NB4 (cell line): ENCODE measurements at regions not wholly inside any gene's neighbourhood (a gene's known extent, or its start where the extent isn't known, plus 50 kb on each side); places are given as distances from the start of the nearest gene placed in this dataset.

Experiments
- DNase-seq: peaks from one replicate; pipeline ENCODE4 v3.0.0; 2010; ENCODE audit warnings: low read depth
- H3K4me3 ChIP-seq: one replicate; pipeline ENCODE4 v1.5.1; 2011; ENCODE audit warnings: mild to moderate bottlenecking, low read depth, low read length, moderate library complexity
- MYC ChIP-seq: IDR thresholded peaks from 2 replicates; pipeline ENCODE4 v1.6.1; 2011; ENCODE audit warnings: low read depth, low read length
- POLR2A ChIP-seq: IDR thresholded peaks from 2 replicates; pipeline ENCODE4 v1.6.1; 2011; ENCODE audit warnings: mild to moderate bottlenecking; ENCODE audit not compliant: insufficient read length; ENCODE audit errors: extremely low read depth
- TF ChIP-seq, protein P1 (sequence below): IDR thresholded peaks from one replicate; pipeline ENCODE4 v1.5.1; 2012; ENCODE audit warnings: low read depth, low read length
- TF ChIP-seq, protein P2 (sequence below): IDR thresholded peaks from 2 replicates; pipeline ENCODE4 v1.6.1; 2011; ENCODE audit warnings: low read depth, low read length

DNA sequence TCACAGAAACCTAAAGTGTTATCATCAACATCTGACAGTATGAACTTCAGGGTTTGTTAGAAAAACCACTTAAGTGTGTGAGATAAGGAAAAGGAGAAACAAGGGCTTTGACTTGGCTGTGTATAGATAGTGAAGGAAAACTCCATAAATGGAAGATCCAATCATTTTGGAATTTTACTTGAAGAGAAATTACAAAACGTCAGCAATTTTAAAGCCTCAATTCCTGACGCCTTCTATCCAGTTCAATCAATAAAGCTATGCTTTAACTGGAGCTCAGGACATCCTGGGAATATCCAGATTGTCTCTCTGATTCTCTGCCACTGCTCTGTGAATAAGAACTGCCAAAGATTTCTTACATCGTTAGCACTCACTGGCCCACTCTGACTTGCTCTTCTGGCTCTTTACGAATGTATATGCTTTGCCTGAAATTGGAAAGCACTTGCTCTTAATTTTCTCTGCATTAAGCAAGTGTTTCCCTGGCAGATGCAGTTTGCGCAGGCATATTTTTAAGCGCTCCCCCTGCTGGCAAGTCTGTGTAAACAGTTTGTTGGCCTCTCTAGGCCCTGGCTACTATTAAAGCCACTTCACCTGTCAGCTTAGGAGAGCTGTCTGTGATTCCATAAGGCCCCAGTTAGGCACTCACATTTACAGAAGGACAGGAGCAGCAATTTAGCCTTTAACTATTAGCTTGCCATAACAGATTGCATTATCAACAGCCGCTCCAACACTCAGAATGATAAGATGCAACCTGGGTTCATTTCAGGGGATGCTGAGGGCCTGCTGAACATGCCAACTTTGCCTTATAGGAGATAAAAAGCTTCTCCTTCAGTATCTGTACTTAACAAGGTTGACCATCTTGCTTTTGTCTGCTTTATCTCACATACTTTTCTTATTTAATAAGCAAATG lies 251.4 kb upstream of the DDX53 start:
- TF ChIP-seq, protein P1, sequence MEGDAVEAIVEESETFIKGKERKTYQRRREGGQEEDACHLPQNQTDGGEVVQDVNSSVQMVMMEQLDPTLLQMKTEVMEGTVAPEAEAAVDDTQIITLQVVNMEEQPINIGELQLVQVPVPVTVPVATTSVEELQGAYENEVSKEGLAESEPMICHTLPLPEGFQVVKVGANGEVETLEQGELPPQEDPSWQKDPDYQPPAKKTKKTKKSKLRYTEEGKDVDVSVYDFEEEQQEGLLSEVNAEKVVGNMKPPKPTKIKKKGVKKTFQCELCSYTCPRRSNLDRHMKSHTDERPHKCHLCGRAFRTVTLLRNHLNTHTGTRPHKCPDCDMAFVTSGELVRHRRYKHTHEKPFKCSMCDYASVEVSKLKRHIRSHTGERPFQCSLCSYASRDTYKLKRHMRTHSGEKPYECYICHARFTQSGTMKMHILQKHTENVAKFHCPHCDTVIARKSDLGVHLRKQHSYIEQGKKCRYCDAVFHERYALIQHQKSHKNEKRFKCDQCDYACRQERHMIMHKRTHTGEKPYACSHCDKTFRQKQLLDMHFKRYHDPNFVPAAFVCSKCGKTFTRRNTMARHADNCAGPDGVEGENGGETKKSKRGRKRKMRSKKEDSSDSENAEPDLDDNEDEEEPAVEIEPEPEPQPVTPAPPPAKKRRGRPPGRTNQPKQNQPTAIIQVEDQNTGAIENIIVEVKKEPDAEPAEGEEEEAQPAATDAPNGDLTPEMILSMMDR = peak; percentile 59
- no peak for TF ChIP-seq MYC
- H3K4me3 ChIP-seq = no peak overlapping the region
- peak; percentile 46 for DNase-seq

DNA sequence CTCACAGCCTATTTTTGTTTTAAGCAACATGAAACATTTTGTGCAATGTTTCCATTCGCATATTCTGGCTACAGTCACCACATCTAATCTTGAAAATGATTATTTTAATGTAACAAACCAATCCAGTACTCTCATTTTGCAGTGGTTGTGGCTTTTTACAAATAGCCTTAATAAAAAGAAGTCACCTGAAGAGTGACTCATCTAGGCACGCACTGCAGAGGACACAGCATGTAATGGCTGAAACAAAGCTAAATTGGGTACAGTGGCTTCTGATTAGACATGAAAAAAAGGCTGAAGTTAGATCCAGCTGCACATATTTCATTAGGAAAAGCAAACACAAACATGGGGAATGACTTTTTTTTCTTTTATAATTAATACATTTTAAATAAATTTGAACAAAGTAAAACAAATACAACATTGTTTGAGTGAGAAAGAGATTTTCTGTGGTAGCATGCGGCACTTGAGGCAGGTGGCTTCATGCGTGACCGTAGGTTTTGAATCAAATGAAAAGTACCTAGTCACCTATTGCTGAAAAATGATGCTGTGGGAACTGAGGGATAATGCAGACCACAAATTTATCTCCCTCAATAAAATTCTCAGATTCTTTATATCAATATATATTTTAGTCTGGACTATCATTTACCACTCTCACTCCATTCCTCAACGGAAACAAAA lies 240.8 kb upstream of the DDX53 start:
- TF ChIP-seq, protein P1 = no peak
- TF ChIP-seq, protein P2, sequence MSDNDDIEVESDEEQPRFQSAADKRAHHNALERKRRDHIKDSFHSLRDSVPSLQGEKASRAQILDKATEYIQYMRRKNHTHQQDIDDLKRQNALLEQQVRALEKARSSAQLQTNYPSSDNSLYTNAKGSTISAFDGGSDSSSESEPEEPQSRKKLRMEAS = no peak
- no peak for TF ChIP-seq MYC
- TF ChIP-seq POLR2A = no peak
- DNase-seq = no peak
- H3K4me3 ChIP-seq = no peak overlapping the region

DNA sequence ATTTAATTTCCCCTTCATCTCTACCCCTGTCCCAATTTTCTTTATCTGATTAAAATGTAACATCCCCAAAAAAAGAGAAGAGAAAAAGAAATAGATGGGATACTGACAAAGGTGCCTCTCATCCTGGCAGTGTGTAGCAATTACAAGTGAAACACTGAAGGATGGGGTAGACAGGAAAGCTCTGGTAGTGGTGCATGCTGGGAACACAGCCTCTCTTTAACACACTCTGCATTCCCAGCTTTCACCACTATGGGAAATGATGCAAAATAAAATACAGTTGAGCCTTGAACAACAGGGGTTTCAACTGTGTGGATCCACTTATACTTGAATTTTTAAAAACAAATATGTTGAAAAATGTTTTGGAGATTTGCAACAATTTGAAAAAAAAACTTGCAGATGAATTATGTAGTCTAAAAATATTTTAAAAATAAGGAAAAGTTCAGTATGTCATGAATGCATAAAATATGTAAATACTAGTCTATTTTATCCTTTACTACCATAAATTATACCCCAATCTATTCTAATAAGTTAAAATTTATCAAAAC lies 239.2 kb upstream of the DDX53 start:
- TF ChIP-seq POLR2A (no peak), MYC (no peak)
- TF ChIP-seq, protein P2 = no peak
- TF ChIP-seq, protein P1 = no peak
- DNase-seq = no peak

DNA sequence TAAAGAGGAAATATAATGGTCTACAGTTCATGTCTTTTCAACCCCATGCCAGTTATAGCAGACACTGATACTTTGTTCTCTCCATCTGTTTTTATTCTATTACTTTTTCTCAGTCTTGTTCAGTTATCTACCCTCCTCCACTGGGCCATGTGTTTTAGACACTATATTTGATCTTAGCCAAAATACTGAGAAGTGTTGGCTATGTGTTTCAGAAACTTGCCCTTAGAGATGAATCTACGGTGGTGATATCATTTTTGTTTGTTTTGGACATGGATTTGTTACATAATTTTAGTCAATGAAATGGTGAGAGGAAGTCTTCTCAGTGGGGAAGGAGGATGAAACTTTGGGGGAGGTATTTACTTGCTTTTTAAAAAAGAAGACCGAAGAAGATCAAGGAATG lies 211.5 kb upstream of the DDX53 start:
- TF ChIP-seq, protein P2 = no peak
- TF ChIP-seq POLR2A (no peak), MYC (no peak)
- TF ChIP-seq, protein P1 = no peak
- no peak overlapping the region for H3K4me3 ChIP-seq
- DNase-seq = no peak

More for the DNA sequence above, 239.2 kb upstream of the DDX53 start:
- H3K4me3 ChIP-seq = no peak overlapping the region

DNA sequence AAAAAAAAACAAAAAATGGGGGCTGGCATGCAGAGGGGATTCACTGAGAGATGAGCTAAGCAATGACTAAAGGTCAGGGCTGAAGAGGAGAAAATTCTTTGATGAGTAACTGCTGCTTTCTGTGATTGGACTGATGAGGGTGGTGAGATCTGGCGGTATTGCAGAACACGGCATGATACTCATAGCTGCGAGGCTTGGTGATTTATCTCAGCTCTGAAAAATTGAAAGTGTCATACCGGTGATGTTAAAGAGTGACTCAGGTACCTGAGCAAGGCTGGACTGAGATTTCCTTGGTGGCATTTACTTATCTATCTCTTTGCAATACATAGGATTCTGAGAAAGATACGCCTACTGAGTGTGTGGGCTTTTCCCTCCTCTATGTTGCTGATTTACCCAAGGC lies 204.1 kb upstream of the DDX53 start:
- DNase-seq = no peak
- TF ChIP-seq, protein P2 = no peak
- no peak for TF ChIP-seq POLR2A
- TF ChIP-seq, protein P1 = no peak
- TF ChIP-seq MYC = no peak

More for the DNA sequence above, 204.1 kb upstream of the DDX53 start:
- no peak overlapping the region for H3K4me3 ChIP-seq
